Mesenchymal stem cell (in vitro differentiated cells and primary cell): ENCODE measurements at regions not wholly inside any gene's neighbourhood (a gene's known extent, or its start where the extent isn't known, plus 50 kb on each side); places are given as distances from the start of the nearest gene placed in this dataset.

Source experiments
- DNase-seq: peaks from one replicate; pipeline ENCODE4 v3.0.0-alpha.2; 2013
- H2AFZ ChIP-seq: one replicate; pipeline ENCODE4 v1.6.1; 2013; ENCODE audit warnings: low read depth, mild to moderate bottlenecking, control low read depth, inconsistent platforms, low read length, moderate library complexity
- H2AK5ac ChIP-seq: 2 replicates; pipeline ENCODE4 v1.6.1; 2013; ENCODE audit warnings: low read length, moderate library complexity, mild to moderate bottlenecking, inconsistent platforms; ENCODE audit not compliant: severe bottlenecking
- H2BK120ac ChIP-seq: one replicate; pipeline ENCODE4 v1.6.1; 2013; ENCODE audit warnings: low read depth, mild to moderate bottlenecking, inconsistent platforms, low read length, moderate library complexity
- H2BK12ac ChIP-seq, 2 experiments: one replicate each; pipeline ENCODE4 v1.6.1; 2013; ENCODE audit warnings: inconsistent platforms in 2 of 2, low read length in 2 of 2, mild to moderate bottlenecking in 2 of 2, moderate library complexity in 2 of 2, control low read depth in 1 of 2
- H2BK15ac ChIP-seq: one replicate; pipeline ENCODE4 v1.6.1; 2013; ENCODE audit warnings: mild to moderate bottlenecking, low read depth, inconsistent platforms; ENCODE audit not compliant: poor library complexity, severe bottlenecking
- H2BK5ac ChIP-seq: 2 replicates; pipeline ENCODE4 v1.6.1; 2013; ENCODE audit warnings: low read depth, mild to moderate bottlenecking, low read length, control low read depth, inconsistent platforms; ENCODE audit not compliant: poor library complexity, severe bottlenecking
- H3K14ac ChIP-seq, 2 experiments: one replicate each; pipeline ENCODE4 v1.6.1; 2013; ENCODE audit warnings: inconsistent platforms in 2 of 2, low read length in 2 of 2, control low read depth in 1 of 2, mild to moderate bottlenecking in 1 of 2, moderate library complexity in 1 of 2
- H3K18ac ChIP-seq, 2 experiments: one replicate each; pipeline ENCODE4 v1.6.1; 2013; ENCODE audit warnings: inconsistent platforms in 2 of 2, low read length in 2 of 2, control low read depth in 1 of 2, low read depth in 1 of 2, mild to moderate bottlenecking in 1 of 2
- H3K23ac ChIP-seq, 2 experiments: one replicate each; pipeline ENCODE4 v1.6.1; 2013; ENCODE audit warnings: inconsistent platforms in 2 of 2, low read length in 2 of 2, mild to moderate bottlenecking in 2 of 2, moderate library complexity in 2 of 2, control low read depth in 1 of 2
- H3K27ac ChIP-seq: 2 replicates; pipeline ENCODE4 v1.5.1; 2013; ENCODE audit warnings: mild to moderate bottlenecking, moderate library complexity, low read length, control low read depth, inconsistent platforms; ENCODE audit not compliant: poor library complexity, severe bottlenecking
- H3K27me3 ChIP-seq, 2 experiments: 2 replicates each; pipeline versions ENCODE4 v1.6.1 to v1.7.0; 2013; ENCODE audit warnings: low read length in 2 of 2, mild to moderate bottlenecking in 2 of 2, moderate library complexity in 2 of 2, control low read depth in 1 of 2, inconsistent platforms in 1 of 2; ENCODE audit not compliant: control insufficient read depth in 1 of 2, insufficient read depth in 1 of 2
- H3K36me3 ChIP-seq, 2 experiments: 2 replicates each; pipeline versions ENCODE4 v1.6.1 to v1.7.0; 2013; ENCODE audit warnings: low read length in 2 of 2, control low read depth in 1 of 2, inconsistent platforms in 1 of 2, low read depth in 1 of 2, mild to moderate bottlenecking in 1 of 2; ENCODE audit not compliant: insufficient read depth in 2 of 2, control insufficient read depth in 1 of 2
- H3K4ac ChIP-seq, 2 experiments: one replicate each; pipeline ENCODE4 v1.6.1; 2013; ENCODE audit warnings: inconsistent platforms in 2 of 2, low read length in 2 of 2, mild to moderate bottlenecking in 2 of 2, moderate library complexity in 2 of 2, control low read depth in 1 of 2, low read depth in 1 of 2
- H3K4me1 ChIP-seq: 2 replicates; pipeline ENCODE4 v1.6.1; 2013; ENCODE audit warnings: low read depth, low read length, control low read depth; ENCODE audit not compliant: control insufficient read depth, insufficient read depth
- H3K4me2 ChIP-seq: 2 replicates; pipeline ENCODE4 v1.6.1; 2013; ENCODE audit warnings: low read length, mild to moderate bottlenecking, inconsistent platforms; ENCODE audit not compliant: poor library complexity, severe bottlenecking
- H3K4me3 ChIP-seq, 2 experiments: 2 replicates each; pipeline versions ENCODE4 v1.5.1 to v1.7.0; 2013; ENCODE audit warnings: low read length in 2 of 2, mild to moderate bottlenecking in 2 of 2, control low read depth in 1 of 2, low read depth in 1 of 2; ENCODE audit not compliant: insufficient read depth in 1 of 2
- H3K79me1 ChIP-seq: replicated peaks from 2 replicates; pipeline ENCODE4 v1.6.1; 2013; ENCODE audit warnings: mild to moderate bottlenecking, control low read depth, low read length, inconsistent platforms; ENCODE audit not compliant: poor library complexity, severe bottlenecking
- H3K9ac ChIP-seq: 2 replicates; pipeline ENCODE4 v1.7.0; 2013; ENCODE audit warnings: mild to moderate bottlenecking, low read length, moderate library complexity
- H3K9me3 ChIP-seq: 2 replicates; pipeline ENCODE4 v1.7.0; 2013; ENCODE audit warnings: mild to moderate bottlenecking, low read length; ENCODE audit not compliant: control insufficient read depth
- H4K8ac ChIP-seq: one replicate; pipeline ENCODE4 v1.6.1; 2013; ENCODE audit warnings: inconsistent platforms, mild to moderate bottlenecking, low read length, moderate library complexity
- H4K91ac ChIP-seq: one replicate; pipeline ENCODE4 v1.6.1; 2013; ENCODE audit warnings: mild to moderate bottlenecking, low read length, inconsistent platforms
- WGBS: methylation state at CpG from one replicate; pipeline ENCODE4 v1.1.7; 2013; ENCODE audit warnings: mixed read lengths; 5-methylcytosine and 5-hydroxymethylcytosine counted together

DNA sequence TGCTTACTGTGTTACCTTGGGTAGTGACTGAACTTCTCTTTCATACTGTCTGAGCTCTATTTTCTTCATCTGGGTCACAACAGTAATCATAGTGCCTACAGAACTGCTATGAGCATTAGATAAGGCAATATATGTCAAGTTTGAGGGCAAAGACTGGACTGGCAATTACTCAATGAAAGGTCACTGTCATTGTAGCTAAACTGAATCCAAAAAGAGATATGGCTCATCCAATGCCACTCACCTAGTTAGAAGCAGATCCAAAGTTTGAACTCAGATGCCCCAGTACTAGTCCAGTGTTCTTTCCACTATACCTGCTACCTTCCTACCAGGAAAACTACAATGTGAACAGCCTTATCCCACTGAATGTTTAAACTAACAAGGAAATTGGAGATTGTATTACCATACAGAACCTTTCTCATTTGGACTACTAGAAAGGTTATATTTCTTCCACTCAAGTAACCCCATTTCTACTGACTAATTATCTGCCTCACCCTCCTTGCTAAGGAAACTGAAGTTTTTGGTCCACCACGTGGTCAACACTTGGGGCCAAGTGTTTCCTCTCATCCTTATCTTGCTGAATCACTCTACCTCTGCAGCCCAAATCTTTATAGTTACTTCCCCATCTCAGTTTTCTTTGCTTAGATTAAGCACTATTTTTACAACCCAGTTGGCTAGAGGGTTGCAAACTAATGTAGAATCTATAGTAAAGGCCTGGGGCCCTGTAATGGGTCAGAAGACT is 202.3 kb upstream of the LPP start:
- Histone ChIP-seq H2AK5ac (no peak overlapping the region), H3K4me2 (no peak overlapping the region), H3K27me3 (no peaks in the 10 kb centered on the region), H3K36me3 (no peaks in the 10 kb centered on the region), H3K18ac (no peak overlapping the region), H2BK5ac (no peak overlapping the region), H3K4ac (no peak overlapping the region), H2BK12ac (no peak overlapping the region), H2AFZ (no peak overlapping the region), H3K9ac (no peak overlapping the region), H2BK120ac (no peak overlapping the region), H3K23ac (no peak overlapping the region), H4K91ac (no peak overlapping the region), H3K14ac (no peak overlapping the region), H2BK15ac (no peak overlapping the region), H3K9me3 (no peaks in the 10 kb centered on the region), H4K8ac (no peak overlapping the region), H3K4me1 (peaks cover 9% of the 10 kb centered on the region), H3K4me3 (no peak overlapping the region), H3K79me1 (no peaks in the 10 kb centered on the region), H3K27ac (no peak overlapping the region)
- WGBS: 29% methylated on average over 1 of the region's 1 CpG
- no peak for DNase-seq

- H3K27ac ChIP-seq: no peak overlapping the region
- H3K4me2 ChIP-seq: no peak overlapping the region
- H4K91ac ChIP-seq: no peak overlapping the region
- H3K4me1 ChIP-seq: peaks cover 10% of the 10 kb centered on the region
- 97% methylated on average over 4 of the region's 4 CpGs for WGBS
- H3K27me3 ChIP-seq: no peaks in the 10 kb centered on the region
- no peak overlapping the region for H3K23ac ChIP-seq
- H2BK12ac ChIP-seq: no peak overlapping the region
- H2BK15ac ChIP-seq: no peak overlapping the region
- H3K9me3 ChIP-seq: no peaks in the 10 kb centered on the region
- no peak overlapping the region for H2BK120ac ChIP-seq
- DNase-seq: no peak
- no peak overlapping the region for H2AFZ ChIP-seq
- no peak overlapping the region for H4K8ac ChIP-seq
- no peaks in the 10 kb centered on the region for H3K36me3 ChIP-seq
- H2AK5ac ChIP-seq: peak overlapping the region; percentile 44
- H3K18ac ChIP-seq: no peak overlapping the region
- H3K4me3 ChIP-seq: no peak overlapping the region
- H2BK5ac ChIP-seq: no peak overlapping the region
- H3K4ac ChIP-seq: peak overlapping the region in 1 of 2 experiments; percentile 63
- H3K9ac ChIP-seq: no peak overlapping the region
- H3K14ac ChIP-seq: no peak overlapping the region
- no peaks in the 10 kb centered on the region for H3K79me1 ChIP-seq
Observed at GRCh38 chr3:187952849-187953248, 201.1 kb upstream of the LPP start.

DNA sequence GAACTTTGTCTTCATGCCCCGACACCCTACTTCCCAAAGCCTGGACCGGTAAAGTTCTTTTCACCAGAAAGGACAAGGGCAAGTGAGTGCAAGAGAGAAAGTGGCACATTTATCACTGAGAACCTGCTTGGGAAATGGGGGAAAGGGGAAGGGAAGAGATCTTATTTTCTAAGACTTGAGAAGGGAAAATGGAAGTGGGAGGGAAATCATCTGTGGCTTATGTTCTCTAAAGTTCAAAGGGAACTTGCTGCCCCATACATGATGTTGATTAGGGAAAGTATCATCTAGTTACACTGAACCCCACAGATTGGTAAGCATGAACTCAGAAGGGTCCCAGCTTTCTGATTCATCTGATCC is 199.5 kb upstream of the LPP start:
- H2AFZ ChIP-seq: no peak overlapping the region
- H3K4me3 ChIP-seq: peak overlapping the region in 1 of 2 experiments; percentile 29
- no peak overlapping the region for H4K8ac ChIP-seq
- H2BK5ac ChIP-seq: peak overlapping the region; percentile 63
- no peak overlapping the region for H4K91ac ChIP-seq
- peak overlapping the region in 1 of 2 experiments; percentile 59 for H3K23ac ChIP-seq
- H2BK12ac ChIP-seq: peak overlapping the region; percentile 60 to 93
- H3K4me2 ChIP-seq: no peak overlapping the region
- H3K18ac ChIP-seq: peak overlapping the region; percentile 79 to 80
- peak overlapping the region; percentile 86 for H3K27ac ChIP-seq
- peak overlapping the region; percentile 56 for H2BK120ac ChIP-seq
- H2AK5ac ChIP-seq: peak overlapping the region; percentile 76
- no peak for DNase-seq
- H2BK15ac ChIP-seq: peak overlapping the region; percentile 82
- H3K4ac ChIP-seq: peak overlapping the region in 1 of 2 experiments; percentile 58
- H3K9me3 ChIP-seq: no peaks in the 10 kb centered on the region
- H3K36me3 ChIP-seq: no peaks in the 10 kb centered on the region
- H3K4me1 ChIP-seq: peaks cover 10% of the 10 kb centered on the region
- peak overlapping the region; percentile 74 for H3K9ac ChIP-seq
- WGBS: 94% methylated on average over 2 of the region's 2 CpGs
- no peaks in the 10 kb centered on the region for H3K27me3 ChIP-seq
- peak overlapping the region in 1 of 2 experiments; percentile 5 for H3K14ac ChIP-seq
- H3K79me1 ChIP-seq: no peaks in the 10 kb centered on the region

DNA sequence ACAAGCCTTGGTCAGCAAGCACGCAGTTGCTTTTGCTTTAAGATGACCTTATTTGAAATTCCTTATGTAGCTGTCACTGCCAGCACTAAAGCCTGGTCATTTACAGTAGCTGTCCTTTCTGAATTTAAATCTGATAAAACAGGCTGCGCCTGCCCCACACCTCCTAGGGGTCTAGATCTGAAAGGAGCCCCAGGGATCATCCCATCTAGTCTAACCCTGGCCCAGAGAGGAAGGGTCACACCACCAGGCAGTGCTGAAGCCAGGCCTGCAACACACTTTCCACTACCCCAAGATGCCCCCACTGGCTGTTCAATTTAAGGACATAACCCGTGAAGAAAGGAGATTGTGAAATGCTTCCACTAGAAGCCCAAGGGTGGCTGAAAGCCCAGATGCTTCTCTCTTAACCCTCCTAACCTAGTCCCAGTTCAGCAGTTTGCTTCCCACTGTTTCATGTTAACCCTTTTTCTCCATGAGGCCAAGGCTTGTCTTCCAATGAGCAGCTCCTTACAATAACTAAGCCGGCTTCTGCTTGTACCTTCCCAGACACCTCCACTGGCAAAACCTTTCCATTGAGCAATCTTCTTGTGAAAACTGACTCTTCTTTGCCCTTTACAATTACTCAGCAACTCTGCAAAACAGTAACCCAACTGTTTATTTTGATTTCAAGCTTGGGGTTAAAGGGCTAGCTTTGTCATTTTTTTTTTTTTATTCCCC is 198.9 kb upstream of the LPP start:
- Histone ChIP-seq H4K8ac (no peak overlapping the region), H3K79me1 (no peaks in the 10 kb centered on the region), H3K36me3 (no peaks in the 10 kb centered on the region), H4K91ac (no peak overlapping the region), H2AFZ (no peak overlapping the region), H3K27ac (peak overlapping the region; percentile 86), H2BK15ac (no peak overlapping the region), H3K14ac (no peak overlapping the region), H3K23ac (no peak overlapping the region), H3K9me3 (no peaks in the 10 kb centered on the region), H3K4me2 (peak overlapping the region; percentile 21), H3K9ac (peak overlapping the region; percentile 74), H2BK120ac (no peak overlapping the region), H2BK12ac (peak overlapping the region; percentile 11 to 60), H2BK5ac (peak overlapping the region; percentile 63), H3K18ac (peak overlapping the region; percentile 75 to 79), H3K4me1 (peaks cover 10% of the 10 kb centered on the region), H2AK5ac (peak overlapping the region; percentile 51), H3K4ac (peak overlapping the region in 1 of 2 experiments; percentile 24), H3K27me3 (no peaks in the 10 kb centered on the region), H3K4me3 (peak overlapping the region in 1 of 2 experiments; percentile 29)
- DNase-seq: peak; percentile 94
- 39% methylated on average over 4 of the region's 4 CpGs for WGBS
